Tibial nerve (tissue), 4 donors: ENCODE measurements at regions not wholly inside any gene's neighbourhood (a gene's known extent, or its start where the extent isn't known, plus 50 kb on each side); places are given as distances from the start of the nearest gene placed in this dataset.

Experiments used
- DNase-seq, 2 donors: peaks; one replicate each; pipeline ENCODE4 v3.0.0-alpha.2; 2019; ENCODE audit warnings: low spot score in 2 of 2
- H3K27ac ChIP-seq, 4 donors: fragments of 200-600 bp; sonication (generic) in 3 of 4; one replicate each; pipeline ENCODE4 v1.5.1; 2017 to 2019; ENCODE audit warnings: mild to moderate bottlenecking in 1 of 4
- H3K27me3 ChIP-seq, 2 donors: fragments of 200-600 bp; sonication (generic) in 1 of 2; one replicate each; pipeline versions ENCODE4 v1.5.1 to v1.6.0; 2017 to 2019
- H3K36me3 ChIP-seq, 3 donors: fragments of 200-600 bp; sonication (generic); one replicate each; pipeline ENCODE4 v1.5.1; 2018 to 2019
- H3K4me1 ChIP-seq, 4 donors: fragments of 200-600 bp; sonication (generic) in 3 of 4; one replicate each; pipeline ENCODE4 v1.5.1; 2017 to 2019
- H3K4me3 ChIP-seq, 4 donors: fragments of 200-600 bp; sonication (generic) in 3 of 4; one replicate each; pipeline ENCODE4 v1.5.1; 2017 to 2019; ENCODE audit warnings: mild to moderate bottlenecking in 1 of 4, moderate library complexity in 1 of 4
- H3K9me3 ChIP-seq, 4 donors: fragments of 200-600 bp; sonication (generic) in 3 of 4; one replicate each; pipeline ENCODE4 v1.5.1; 2017 to 2019
- EP300 ChIP-seq, 2 donors: sonication (generic); formaldehyde crosslinking; IDR thresholded peaks; one replicate each; pipeline ENCODE4 v1.6.1; 2017; ENCODE audit warnings: antibody characterized with exemption in 2 of 2, mild to moderate bottlenecking in 1 of 2
- POLR2A ChIP-seq, 2 donors: fragments of 450-650 bp; IDR thresholded peaks; one replicate each; pipeline ENCODE4 v1.6.1; 2017; ENCODE audit warnings: antibody characterized with exemption in 2 of 2, mild to moderate bottlenecking in 2 of 2, moderate library complexity in 2 of 2
- WGBS, 2 donors: methylation state at CpG; one replicate each; pipeline ENCODE4 v1.1.5; 2018; 5-methylcytosine and 5-hydroxymethylcytosine counted together
- TF ChIP-seq, protein P1 (sequence below), 5 experiments: fragments of 200-600 bp in 3 of 5; fragments of 450-650 bp in 2 of 5; sonication (generic) in 3 of 5; IDR thresholded peaks; one replicate each; pipeline ENCODE4 v1.5.1; 2016 to 2019; ENCODE audit warnings: antibody characterized with exemption in 5 of 5, mild to moderate bottlenecking in 3 of 5, moderate library complexity in 2 of 5

DNA sequence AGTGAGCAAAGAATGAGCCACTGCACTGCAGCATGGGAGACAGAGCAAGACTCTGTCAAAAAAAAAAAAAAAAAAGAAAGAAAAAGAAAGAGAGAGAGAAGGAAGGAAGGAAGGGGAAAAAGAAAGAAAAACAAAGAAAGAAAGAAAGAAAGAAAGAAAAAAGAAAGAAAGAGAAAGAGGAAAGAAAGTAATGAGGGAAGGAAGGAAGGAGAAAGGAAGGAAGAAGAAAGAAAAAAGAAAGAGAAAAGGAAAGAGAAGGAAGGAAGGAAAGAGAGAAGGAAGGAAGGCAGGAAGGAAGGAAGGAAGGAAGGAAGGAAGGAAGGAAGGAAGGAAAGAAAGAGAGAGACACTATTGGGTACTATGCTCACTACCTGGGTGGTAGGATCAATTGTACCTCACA lies 122.2 kb upstream of the ERCC4 start:
- DNase-seq = no peak
- H3K27me3 ChIP-seq = no peaks in the 10 kb centered on the region
- H3K27ac ChIP-seq = no peak overlapping the region
- TF ChIP-seq POLR2A (IDR thresholded peaks at IDR 0.05) (no peak), EP300 (IDR thresholded peaks at IDR 0.05) (no peak)
- TF ChIP-seq, protein P1, sequence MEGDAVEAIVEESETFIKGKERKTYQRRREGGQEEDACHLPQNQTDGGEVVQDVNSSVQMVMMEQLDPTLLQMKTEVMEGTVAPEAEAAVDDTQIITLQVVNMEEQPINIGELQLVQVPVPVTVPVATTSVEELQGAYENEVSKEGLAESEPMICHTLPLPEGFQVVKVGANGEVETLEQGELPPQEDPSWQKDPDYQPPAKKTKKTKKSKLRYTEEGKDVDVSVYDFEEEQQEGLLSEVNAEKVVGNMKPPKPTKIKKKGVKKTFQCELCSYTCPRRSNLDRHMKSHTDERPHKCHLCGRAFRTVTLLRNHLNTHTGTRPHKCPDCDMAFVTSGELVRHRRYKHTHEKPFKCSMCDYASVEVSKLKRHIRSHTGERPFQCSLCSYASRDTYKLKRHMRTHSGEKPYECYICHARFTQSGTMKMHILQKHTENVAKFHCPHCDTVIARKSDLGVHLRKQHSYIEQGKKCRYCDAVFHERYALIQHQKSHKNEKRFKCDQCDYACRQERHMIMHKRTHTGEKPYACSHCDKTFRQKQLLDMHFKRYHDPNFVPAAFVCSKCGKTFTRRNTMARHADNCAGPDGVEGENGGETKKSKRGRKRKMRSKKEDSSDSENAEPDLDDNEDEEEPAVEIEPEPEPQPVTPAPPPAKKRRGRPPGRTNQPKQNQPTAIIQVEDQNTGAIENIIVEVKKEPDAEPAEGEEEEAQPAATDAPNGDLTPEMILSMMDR (IDR thresholded peaks at IDR 0.05) = no peak
- H3K36me3 ChIP-seq = no peaks in the 10 kb centered on the region
- H3K4me1 ChIP-seq = no peaks in the 10 kb centered on the region
- no peak overlapping the region for H3K4me3 ChIP-seq
- no peaks in the 10 kb centered on the region for H3K9me3 ChIP-seq

DNA sequence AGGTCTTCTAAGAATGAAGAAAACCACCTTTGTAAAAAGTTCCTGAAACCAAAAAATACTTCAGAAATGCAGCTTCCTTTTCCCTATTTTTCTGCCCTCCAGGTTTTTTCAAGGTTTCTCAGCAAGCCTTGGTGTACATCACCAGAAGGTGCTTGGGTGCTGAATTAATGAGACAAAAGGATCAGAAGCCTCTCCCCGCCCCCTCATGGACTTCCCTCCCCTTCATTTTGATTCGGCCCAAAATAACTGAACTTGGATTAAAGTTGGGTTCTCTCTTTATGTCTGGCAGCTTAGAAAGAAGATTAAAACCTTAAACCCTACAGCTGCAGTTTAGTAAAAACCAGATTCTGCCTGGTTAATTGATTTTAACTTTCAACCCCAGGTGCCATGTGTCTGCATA lies 121.7 kb upstream of the ERCC4 start:
- WGBS, 2 donors = 60 to 72% methylated on average over 2 of the region's 2 CpGs
- DNase-seq = no peak
- Histone ChIP-seq H3K4me1 (no peaks in the 10 kb centered on the region), H3K4me3 (no peak overlapping the region), H3K27ac (no peak overlapping the region), H3K27me3 (no peaks in the 10 kb centered on the region), H3K36me3 (no peaks in the 10 kb centered on the region), H3K9me3 (no peaks in the 10 kb centered on the region)
- TF ChIP-seq POLR2A (IDR thresholded peaks at IDR 0.05) (no peak), EP300 (IDR thresholded peaks at IDR 0.05) (no peak)
- TF ChIP-seq, protein P1 (IDR thresholded peaks at IDR 0.05) = no peak

DNA sequence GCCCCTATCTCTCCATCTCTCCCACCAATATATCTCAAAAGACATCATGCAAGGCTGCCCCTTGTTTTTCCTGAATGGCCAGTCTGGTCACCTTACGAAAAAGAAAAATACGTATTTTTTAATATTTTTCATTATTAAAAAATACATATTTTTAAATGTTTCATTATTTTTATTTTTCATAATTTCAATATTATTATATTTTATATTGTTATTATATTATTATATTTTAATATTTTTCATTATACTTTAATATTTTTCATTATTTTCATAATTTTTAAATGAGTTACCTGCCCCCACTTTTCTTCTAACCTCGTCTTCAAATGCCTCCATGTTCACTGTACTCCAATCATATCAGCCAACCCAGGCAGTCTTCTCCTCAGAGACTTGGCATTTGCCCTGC lies 116.0 kb upstream of the ERCC4 start:
- no peaks in the 10 kb centered on the region for H3K36me3 ChIP-seq
- H3K27me3 ChIP-seq = no peaks in the 10 kb centered on the region
- no peak overlapping the region for H3K4me3 ChIP-seq
- TF ChIP-seq POLR2A (IDR thresholded peaks at IDR 0.05) = no peak
- no peak for TF ChIP-seq EP300 (IDR thresholded peaks at IDR 0.05)
- TF ChIP-seq, protein P1 (IDR thresholded peaks at IDR 0.05) = no peak
- no peak overlapping the region for H3K27ac ChIP-seq
- WGBS, 2 donors = 88 to 90% methylated on average over 3 of the region's 3 CpGs
- DNase-seq = no peak
- H3K4me1 ChIP-seq = no peaks in the 10 kb centered on the region
- no peaks in the 10 kb centered on the region for H3K9me3 ChIP-seq

DNA sequence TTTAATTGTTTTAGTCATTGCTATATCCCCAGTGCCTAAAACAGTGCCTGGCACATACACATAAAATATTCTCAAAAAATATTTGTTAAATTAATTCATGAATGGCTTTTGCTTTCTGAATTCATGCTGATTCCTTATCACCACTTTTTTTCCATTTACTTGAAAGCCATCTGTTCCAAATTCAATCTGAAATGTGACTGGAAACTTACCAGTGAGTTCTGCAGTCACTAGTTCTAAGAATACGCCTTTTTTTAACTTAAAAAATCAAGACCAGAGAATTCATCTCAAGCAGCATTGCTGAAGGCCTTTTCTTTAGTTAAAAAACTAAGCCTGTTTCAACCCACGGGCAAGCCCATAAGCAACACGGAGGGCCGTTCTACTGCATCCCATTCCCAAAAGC lies 114.0 kb upstream of the ERCC4 start:
- Histone ChIP-seq H3K27me3 (no peaks in the 10 kb centered on the region), H3K27ac (no peak overlapping the region), H3K4me3 (no peak overlapping the region), H3K36me3 (no peaks in the 10 kb centered on the region), H3K9me3 (no peaks in the 10 kb centered on the region), H3K4me1 (no peaks in the 10 kb centered on the region)
- DNase-seq = no peak
- TF ChIP-seq, protein P1 (IDR thresholded peaks at IDR 0.05) = no peak
- 84 to 90% methylated on average over 4 of the region's 4 CpGs for WGBS, 2 donors

DNA sequence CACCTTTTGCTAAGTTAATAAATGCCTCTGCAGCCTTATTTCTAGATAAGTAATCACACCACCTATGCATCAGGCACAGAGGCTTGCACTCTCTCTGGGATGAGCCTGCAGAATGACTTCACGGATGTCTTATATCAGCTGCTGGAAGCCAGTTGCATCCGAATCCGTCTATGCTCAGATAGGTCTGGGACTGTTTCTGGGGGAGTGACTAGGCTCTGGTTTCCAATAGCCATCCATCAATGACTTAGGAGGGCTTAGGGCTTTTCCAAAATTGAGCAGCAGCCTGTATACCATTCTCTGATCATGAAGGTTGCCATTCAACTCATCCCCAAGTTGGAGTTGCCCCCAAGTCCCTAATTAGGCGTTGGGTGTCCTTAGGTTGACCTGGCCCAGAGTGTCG lies 113.3 kb upstream of the ERCC4 start:
- Histone ChIP-seq H3K9me3 (no peaks in the 10 kb centered on the region), H3K27ac (no peak overlapping the region), H3K27me3 (no peaks in the 10 kb centered on the region), H3K36me3 (no peaks in the 10 kb centered on the region), H3K4me1 (no peaks in the 10 kb centered on the region), H3K4me3 (no peak overlapping the region)
- no peak for TF ChIP-seq POLR2A (IDR thresholded peaks at IDR 0.05)
- TF ChIP-seq EP300 (IDR thresholded peaks at IDR 0.05) = no peak
- TF ChIP-seq, protein P1 (IDR thresholded peaks at IDR 0.05) = no peak
- WGBS, 2 donors = 76 to 80% methylated on average over 5 of the region's 5 CpGs
- no peak for DNase-seq
